ENCODE measurements at regions not wholly inside any gene's neighbourhood (a gene's known extent, or its start where the extent isn't known, plus 50 kb on each side); places are given as distances from the start of the nearest gene placed in this dataset.
"Not testable (repeated sequence)": the region's sequence is repeated elsewhere in the genome, so short reads cannot be mapped to it uniquely, and the experiment has no call there.

- DNase-seq (ENCODE audit: low read depth in 2 of 3, low spot score in 2 of 3) = no peak
These were observed 211.8 kb upstream of the SLITRK5 start for GRCh38 chr13:87459419-87459818.

DNA sequence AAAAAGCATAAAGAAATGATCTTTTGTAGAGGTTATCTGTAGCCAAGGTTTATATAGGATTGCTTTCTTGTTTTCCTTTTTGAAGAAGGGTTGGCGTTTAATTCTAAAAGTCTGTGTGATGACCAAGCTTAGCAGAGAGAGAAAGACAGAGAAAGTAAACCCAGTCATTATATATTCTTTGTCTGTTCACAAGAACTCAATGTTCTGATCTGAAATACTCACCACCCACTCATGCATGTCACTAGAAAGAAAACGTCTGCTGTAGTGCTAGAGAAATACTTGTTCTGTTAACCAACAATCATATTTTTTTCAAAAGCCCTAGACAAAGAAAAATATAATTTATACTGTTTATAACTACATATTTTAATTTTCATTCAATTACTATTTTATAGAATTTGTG lies 173.7 kb upstream of the SLITRK5 start:
- DNase-seq (ENCODE audit: low read depth in 2 of 3, low spot score in 2 of 3) = no peak

DNA sequence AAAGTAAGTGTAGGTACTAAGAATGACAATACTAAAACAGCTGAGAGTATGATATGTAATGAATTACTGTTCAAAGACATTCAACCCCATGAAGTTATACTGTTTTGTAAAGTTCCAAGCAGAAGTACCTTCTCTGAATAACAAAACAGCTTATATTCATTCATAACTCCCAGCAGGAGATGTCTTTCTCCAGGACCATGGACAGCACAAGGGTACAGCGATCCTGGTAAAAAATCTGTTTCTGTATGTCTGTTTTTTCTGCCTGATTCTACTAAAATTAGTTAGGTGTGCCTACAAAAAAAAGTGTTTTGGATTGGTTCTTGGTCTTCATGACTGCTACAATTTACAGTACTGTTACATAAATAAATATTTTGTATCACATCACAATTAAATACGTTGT lies 172.5 kb upstream of the SLITRK5 start:
- no peak for DNase-seq (ENCODE audit: low read depth in 2 of 3, low spot score in 2 of 3)

GRCh38 chr13:87524775-87525174 lies 146.4 kb upstream of the SLITRK5 start:
- DNase-seq (ENCODE audit: low read depth in 2 of 3, low spot score in 2 of 3) = no peak

DNA sequence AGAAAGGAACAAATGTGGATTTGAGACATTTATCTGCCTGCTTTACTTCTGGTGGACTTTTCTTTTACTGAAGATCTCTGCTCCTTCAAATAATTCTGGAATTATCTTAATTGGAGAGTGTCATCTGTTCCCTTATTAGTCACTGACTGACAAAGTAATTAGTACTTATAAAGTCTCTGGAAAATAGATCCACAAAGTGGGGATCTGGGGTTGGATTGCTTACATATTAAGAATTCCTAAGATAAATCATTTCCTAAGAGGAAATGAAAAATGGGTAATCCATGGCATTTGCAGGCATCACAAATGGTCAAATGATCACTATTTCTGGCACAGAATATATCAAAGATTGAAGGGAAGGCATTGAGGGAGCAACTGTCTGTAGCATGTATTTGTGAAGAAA lies 137.4 kb upstream of the SLITRK5 start:
- no peak for DNase-seq (ENCODE audit: low read depth in 2 of 3, low spot score in 2 of 3)

GRCh38 chr13:87535911-87536310 lies 135.3 kb upstream of the SLITRK5 start:
- DNase-seq (ENCODE audit: low read depth in 2 of 3, low spot score in 2 of 3) = no peak

DNA sequence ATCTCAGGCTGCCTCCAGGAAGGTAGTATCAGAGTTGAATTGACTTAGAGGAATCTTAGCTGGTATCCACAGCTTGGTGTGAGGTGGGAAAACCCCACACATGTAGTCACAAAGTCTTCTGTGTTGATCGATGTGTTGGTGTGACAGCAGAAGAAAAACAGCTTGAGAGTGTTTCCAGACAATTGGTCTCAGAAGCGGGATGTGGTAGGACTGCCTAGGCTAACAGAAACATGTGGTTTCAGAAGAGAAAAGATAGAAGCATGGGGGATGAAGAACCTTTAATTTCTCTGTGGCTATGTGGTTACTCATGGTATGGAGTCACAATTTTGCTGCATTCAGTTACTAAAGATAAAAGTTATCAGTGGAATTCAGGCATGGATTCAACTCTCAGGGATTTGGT lies 134.7 kb upstream of the SLITRK5 start:
- no peak for DNase-seq (ENCODE audit: low read depth in 2 of 3, low spot score in 2 of 3)

- DNase-seq (ENCODE audit: low read depth in 2 of 3, low spot score in 2 of 3) = no peak
These were observed 134.3 kb upstream of the SLITRK5 start for GRCh38 chr13:87536899-87537298.

DNA sequence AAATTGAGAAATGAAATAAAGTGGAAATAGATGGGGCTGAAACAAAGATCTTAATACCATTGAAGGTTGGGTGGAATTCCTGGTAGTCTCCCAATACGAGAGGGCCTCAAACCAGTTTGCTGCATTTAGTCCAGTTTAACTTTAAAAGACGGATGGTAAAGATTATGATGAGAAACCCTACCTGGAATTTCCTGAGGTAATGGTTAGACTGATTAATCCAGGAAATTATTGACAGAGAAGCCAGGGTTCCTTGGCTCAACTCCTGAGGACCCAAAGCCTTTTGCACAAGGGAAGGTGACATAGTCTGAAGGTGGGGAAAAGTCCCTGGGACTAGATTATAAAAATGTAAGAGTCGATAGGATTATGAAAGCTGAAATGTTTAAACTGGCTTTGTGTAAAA lies 133.2 kb upstream of the SLITRK5 start:
- no peak for DNase-seq (ENCODE audit: low read depth in 2 of 3, low spot score in 2 of 3)

GRCh38 chr13:87538366-87539052 lies 132.7 kb upstream of the SLITRK5 start:
- no peak for DNase-seq (ENCODE audit: low read depth in 2 of 3, low spot score in 2 of 3)

DNA sequence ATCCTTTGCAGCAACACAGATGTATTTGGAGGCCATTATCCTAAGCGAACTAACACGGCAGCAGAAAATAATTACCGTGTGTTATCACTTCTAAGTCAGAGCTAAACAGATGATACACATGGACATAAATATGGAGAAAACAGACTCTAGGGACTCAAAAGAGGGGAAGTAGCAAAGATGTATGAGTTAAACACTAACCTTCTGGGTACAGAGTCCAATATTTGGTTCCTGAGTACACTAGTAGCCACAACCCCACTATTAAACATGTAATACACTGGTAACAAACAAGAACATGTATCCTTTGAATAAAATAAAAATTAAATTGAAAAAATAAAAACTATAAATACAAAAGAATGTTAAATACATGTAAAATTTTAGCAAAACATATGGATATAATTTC lies 118.0 kb upstream of the SLITRK5 start:
- no peak for DNase-seq (ENCODE audit: low read depth in 2 of 3, low spot score in 2 of 3)

DNA sequence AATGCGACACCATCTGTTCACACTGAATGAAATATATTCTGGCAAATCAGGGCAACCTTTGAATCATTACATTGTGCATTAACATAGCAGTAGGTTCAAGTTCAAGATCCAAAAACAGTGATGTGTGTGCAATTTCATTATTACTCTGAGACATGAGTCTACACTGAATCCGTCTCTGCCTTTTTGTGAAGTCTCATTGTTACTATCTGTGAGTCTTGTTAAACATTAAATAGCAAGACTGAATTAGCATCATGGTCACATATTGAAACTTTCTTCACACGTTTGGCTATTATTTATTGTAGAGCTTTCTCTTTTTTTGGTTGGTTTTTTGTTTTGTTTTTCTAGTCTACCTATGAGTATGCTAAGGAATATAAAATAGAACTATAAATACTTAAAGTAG lies 117.1 kb upstream of the SLITRK5 start:
- DNase-seq (ENCODE audit: low read depth in 2 of 3, low spot score in 2 of 3) = no peak

GRCh38 chr13:87557788-87558187 lies 113.4 kb upstream of the SLITRK5 start:
- DNase-seq (ENCODE audit: low read depth in 2 of 3, low spot score in 2 of 3) = no peak

GRCh38 chr13:87561580-87561979 lies 109.6 kb upstream of the SLITRK5 start:
- DNase-seq (ENCODE audit: low read depth in 2 of 3, low spot score in 2 of 3) = not testable (repeated sequence)

- DNase-seq (ENCODE audit: low read depth in 2 of 3, low spot score in 2 of 3) = no peak
These were observed 100.5 kb upstream of the SLITRK5 start for GRCh38 chr13:87570669-87571068.

- no peak for DNase-seq (ENCODE audit: low read depth in 2 of 3, low spot score in 2 of 3)
These were observed 88.8 kb upstream of the SLITRK5 start for GRCh38 chr13:87582399-87582798.

GRCh38 chr13:87590518-87590917 lies 80.7 kb upstream of the SLITRK5 start:
- no peak for DNase-seq (ENCODE audit: low read depth in 2 of 3, low spot score in 2 of 3)

DNA sequence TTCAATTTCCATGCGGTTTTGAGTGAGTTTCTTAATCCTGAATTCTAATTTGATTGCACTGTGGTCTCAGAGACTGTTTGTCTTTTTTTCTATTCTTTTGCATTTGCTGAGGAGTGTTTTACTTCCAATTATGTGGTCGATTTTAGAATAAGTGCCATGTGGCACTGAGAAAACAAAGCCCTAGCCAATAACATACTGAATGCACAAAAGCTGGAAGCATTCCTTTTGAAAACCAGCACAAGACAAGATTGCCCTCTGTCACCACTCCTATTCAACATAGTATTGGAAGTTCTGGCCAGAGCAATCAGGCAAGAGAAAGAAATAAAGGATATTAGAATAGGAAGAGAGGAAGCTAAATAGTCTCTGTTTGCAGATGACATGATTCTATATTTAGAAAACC lies 66.7 kb upstream of the SLITRK5 start:
- DNase-seq (ENCODE audit: low read depth in 2 of 3, low spot score in 2 of 3) = not testable (repeated sequence)

DNA sequence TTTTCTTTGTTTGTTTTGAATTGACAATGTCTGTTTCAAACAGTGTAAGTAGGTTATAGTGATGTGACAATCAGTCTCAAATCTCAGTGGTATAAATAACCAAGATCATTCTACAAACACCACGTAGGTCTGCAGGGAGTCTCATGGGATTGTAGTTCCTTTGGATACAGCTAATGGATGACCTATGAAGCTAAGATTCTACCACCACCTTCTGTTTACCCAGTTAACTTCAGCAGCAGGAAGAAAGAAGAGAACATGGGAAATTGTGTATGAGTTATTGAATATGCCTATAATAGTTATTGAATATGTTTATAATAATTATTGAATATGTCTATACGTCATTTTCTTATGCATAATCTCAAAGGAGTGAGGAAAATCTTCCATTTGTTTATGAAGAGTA lies 63.9 kb upstream of the SLITRK5 start:
- DNase-seq (ENCODE audit: low read depth in 2 of 3, low spot score in 2 of 3) = no peak

DNA sequence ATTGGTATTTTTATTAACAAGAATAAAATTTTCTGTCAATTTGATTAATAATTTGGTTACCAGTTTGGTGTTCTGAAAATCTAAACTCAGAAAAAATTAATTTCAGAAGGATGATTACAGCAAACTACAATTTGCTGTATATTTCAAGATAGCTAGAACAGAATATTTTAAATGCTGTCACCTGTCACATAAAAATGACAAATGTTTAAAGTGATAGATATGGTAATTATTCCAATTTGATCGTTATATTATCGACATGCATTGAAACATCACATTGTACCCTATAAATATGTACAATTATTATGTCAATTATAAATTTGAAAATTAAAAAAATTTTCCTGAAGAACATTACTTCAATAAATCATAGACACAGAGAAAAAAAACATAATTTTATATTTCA lies 56.9 kb upstream of the SLITRK5 start:
- no peak for DNase-seq (ENCODE audit: low read depth in 2 of 3, low spot score in 2 of 3)
